Panc1 (cell line): ENCODE measurements at regions not wholly inside any gene's neighbourhood (a gene's known extent, or its start where the extent isn't known, plus 50 kb on each side); places are given as distances from the start of the nearest gene placed in this dataset.

ENCODE experiments used
- ATAC-seq: fragments of 200-7000 bp; cut with Tn5 transposase; 2 replicates; pipeline ENCODE4 v1.9.1; 2020; ENCODE audit warnings: mild to moderate bottlenecking, moderate library complexity
- BruUV-seq: library from RNA; stranded (reverse); fragments of 400-500 nt; replicated peaks from 2 replicates; lab custom pipeline; 2021; lab: Mats Ljungman, UMichigan
- CTCF ChIA-PET: fragments of 300-600 bp; sonication (Branson Sonifier 250); formaldehyde crosslinking; loops from one replicate; lab custom pipeline; 2022; ENCODE audit warnings: antibody characterized with exemption; lab: Charles Lee
- POLR2A ChIA-PET: fragments of 300-600 bp; sonication (Branson Sonifier 250); formaldehyde crosslinking; loops from one replicate; lab custom pipeline; 2022; ENCODE audit warnings: antibody characterized with exemption; lab: Charles Lee
- DNase-seq: peaks from one replicate; pipeline ENCODE4 v3.0.0-alpha.2; 2010; ENCODE audit warnings: low read depth, low spot score
- H3K27ac ChIP-seq: 2 replicates; pipeline ENCODE4 v1.5.1; 2011; ENCODE audit warnings: mild to moderate bottlenecking, low read length, inconsistent platforms
- H3K27me3 ChIP-seq: fragments of 200-500 bp; sonication (Bioruptor generic); 2 replicates; pipeline ENCODE4 v1.6.0; 2014; ENCODE audit warnings: low read length, inconsistent platforms; ENCODE audit not compliant: control insufficient read depth, insufficient read depth
- H3K36me3 ChIP-seq: fragments of 200-500 bp; sonication (Bioruptor generic); 2 replicates; pipeline ENCODE4 v1.5.1; 2014; ENCODE audit warnings: inconsistent platforms, mild to moderate bottlenecking, low read length, moderate library complexity; ENCODE audit not compliant: control insufficient read depth, insufficient read depth
- H3K4me1 ChIP-seq: 2 replicates; pipeline ENCODE4 v1.5.1; 2011; ENCODE audit warnings: inconsistent platforms, mild to moderate bottlenecking, low read length, moderate library complexity; ENCODE audit not compliant: control insufficient read depth, insufficient read depth
- H3K4me3 ChIP-seq, 2 experiments: 2 replicates each; pipeline ENCODE4 v1.5.1; 2011 to 2012; ENCODE audit warnings: low read depth in 2 of 2, low read length in 2 of 2, mild to moderate bottlenecking in 2 of 2, inconsistent platforms in 1 of 2, moderate library complexity in 1 of 2
- H3K9me3 ChIP-seq: fragments of 200-500 bp; sonication (Bioruptor generic); 2 replicates; pipeline ENCODE4 v1.5.1; 2014; ENCODE audit warnings: low read depth, mild to moderate bottlenecking, inconsistent platforms, low read length, moderate library complexity; ENCODE audit not compliant: control insufficient read depth, insufficient read depth
- POLR2AphosphoS5 ChIP-seq: IDR thresholded peaks from 2 replicates; pipeline ENCODE4 v1.6.1; 2012; ENCODE audit warnings: mild to moderate bottlenecking, low read depth, low read length, moderate library complexity
- SIN3A ChIP-seq: IDR thresholded peaks from 2 replicates; pipeline ENCODE4 v1.6.1; 2012; ENCODE audit warnings: low read depth, mild to moderate bottlenecking, low read length, moderate library complexity, borderline replicate concordance; ENCODE audit not compliant: insufficient read depth
- TCF7L2 ChIP-seq: IDR thresholded peaks from 2 replicates; pipeline ENCODE4 v1.6.1; 2011; ENCODE audit warnings: mild to moderate bottlenecking, low read depth, low read length, inconsistent platforms
- in situ Hi-C: cut with HindIII; loops from 2 replicates; pipeline ENCODE4 v1.10.0; 2016; ENCODE audit warnings: low sequenced_read_pairs, low pct_unique_long_range_greater_than_20kb
- intact Hi-C: fragments of 100-400 bp; cut with micrococcal nuclease; formaldehyde crosslinking; loops from one replicate; pipeline ENCODE4 v1.10.0; 2022; ENCODE audit not compliant: unreplicated experiment
- TF ChIP-seq, protein P1 (sequence below): fragments of 450-650 bp; IDR thresholded peaks from 2 replicates; pipeline ENCODE4 v1.5.1; 2017; ENCODE audit warnings: mild to moderate bottlenecking
- TF ChIP-seq, protein P2 (sequence below), 2 experiments: IDR thresholded peaks; 2 replicates each; pipeline ENCODE4 v1.6.1; 2011 to 2012; ENCODE audit warnings: low read depth in 2 of 2, control low read depth in 1 of 2, low read length in 1 of 2, mild to moderate bottlenecking in 1 of 2, moderate library complexity in 1 of 2; ENCODE audit not compliant: insufficient read depth in 1 of 2

- H3K36me3 ChIP-seq, result no peaks in the 10 kb centered on the region
- H3K27me3 ChIP-seq, result no peaks in the 10 kb centered on the region
- no peak overlapping the region for H3K4me3 ChIP-seq
- no peak overlapping the region for H3K27ac ChIP-seq
- intact Hi-C loops, result no loop called here
- in situ Hi-C loops, result no loop called here
- TF ChIP-seq SIN3A (no peak), TCF7L2 (no peak), POLR2AphosphoS5 (no peak)
- TF ChIP-seq, protein P1, sequence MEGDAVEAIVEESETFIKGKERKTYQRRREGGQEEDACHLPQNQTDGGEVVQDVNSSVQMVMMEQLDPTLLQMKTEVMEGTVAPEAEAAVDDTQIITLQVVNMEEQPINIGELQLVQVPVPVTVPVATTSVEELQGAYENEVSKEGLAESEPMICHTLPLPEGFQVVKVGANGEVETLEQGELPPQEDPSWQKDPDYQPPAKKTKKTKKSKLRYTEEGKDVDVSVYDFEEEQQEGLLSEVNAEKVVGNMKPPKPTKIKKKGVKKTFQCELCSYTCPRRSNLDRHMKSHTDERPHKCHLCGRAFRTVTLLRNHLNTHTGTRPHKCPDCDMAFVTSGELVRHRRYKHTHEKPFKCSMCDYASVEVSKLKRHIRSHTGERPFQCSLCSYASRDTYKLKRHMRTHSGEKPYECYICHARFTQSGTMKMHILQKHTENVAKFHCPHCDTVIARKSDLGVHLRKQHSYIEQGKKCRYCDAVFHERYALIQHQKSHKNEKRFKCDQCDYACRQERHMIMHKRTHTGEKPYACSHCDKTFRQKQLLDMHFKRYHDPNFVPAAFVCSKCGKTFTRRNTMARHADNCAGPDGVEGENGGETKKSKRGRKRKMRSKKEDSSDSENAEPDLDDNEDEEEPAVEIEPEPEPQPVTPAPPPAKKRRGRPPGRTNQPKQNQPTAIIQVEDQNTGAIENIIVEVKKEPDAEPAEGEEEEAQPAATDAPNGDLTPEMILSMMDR, result no peak
- TF ChIP-seq, protein P2, sequence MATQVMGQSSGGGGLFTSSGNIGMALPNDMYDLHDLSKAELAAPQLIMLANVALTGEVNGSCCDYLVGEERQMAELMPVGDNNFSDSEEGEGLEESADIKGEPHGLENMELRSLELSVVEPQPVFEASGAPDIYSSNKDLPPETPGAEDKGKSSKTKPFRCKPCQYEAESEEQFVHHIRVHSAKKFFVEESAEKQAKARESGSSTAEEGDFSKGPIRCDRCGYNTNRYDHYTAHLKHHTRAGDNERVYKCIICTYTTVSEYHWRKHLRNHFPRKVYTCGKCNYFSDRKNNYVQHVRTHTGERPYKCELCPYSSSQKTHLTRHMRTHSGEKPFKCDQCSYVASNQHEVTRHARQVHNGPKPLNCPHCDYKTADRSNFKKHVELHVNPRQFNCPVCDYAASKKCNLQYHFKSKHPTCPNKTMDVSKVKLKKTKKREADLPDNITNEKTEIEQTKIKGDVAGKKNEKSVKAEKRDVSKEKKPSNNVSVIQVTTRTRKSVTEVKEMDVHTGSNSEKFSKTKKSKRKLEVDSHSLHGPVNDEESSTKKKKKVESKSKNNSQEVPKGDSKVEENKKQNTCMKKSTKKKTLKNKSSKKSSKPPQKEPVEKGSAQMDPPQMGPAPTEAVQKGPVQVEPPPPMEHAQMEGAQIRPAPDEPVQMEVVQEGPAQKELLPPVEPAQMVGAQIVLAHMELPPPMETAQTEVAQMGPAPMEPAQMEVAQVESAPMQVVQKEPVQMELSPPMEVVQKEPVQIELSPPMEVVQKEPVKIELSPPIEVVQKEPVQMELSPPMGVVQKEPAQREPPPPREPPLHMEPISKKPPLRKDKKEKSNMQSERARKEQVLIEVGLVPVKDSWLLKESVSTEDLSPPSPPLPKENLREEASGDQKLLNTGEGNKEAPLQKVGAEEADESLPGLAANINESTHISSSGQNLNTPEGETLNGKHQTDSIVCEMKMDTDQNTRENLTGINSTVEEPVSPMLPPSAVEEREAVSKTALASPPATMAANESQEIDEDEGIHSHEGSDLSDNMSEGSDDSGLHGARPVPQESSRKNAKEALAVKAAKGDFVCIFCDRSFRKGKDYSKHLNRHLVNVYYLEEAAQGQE (IDR thresholded peaks at IDR 0.05; ENCODE audit: insufficient read depth in 1 of 2, low read depth in 2 of 2, low read length in 1 of 2), result no peak
- peaks cover 7% of the 10 kb centered on the region; the same call in 1 of the 2 replicates for H3K4me1 ChIP-seq
- POLR2A ChIA-PET, result no interaction called here
- no TSS peak for BruUV-seq
- no peaks in the 10 kb centered on the region for H3K9me3 ChIP-seq
- CTCF ChIA-PET, result no interaction called here
- no peak for ATAC-seq
- no peak for DNase-seq
Measured at GRCh38 chr14:61106959-61107641, 126.1 kb downstream of the SLC38A6 start.

GRCh38 chr14:61106271-61106958 is 125.4 kb downstream of the SLC38A6 start:
- in situ Hi-C loops, result no loop called here

More at GRCh38 chr14:61106271-61106958, 125.4 kb downstream of the SLC38A6 start:
- Histone ChIP-seq H3K27me3 (no peaks in the 10 kb centered on the region), H3K27ac (no peak overlapping the region), H3K4me3 (no peak overlapping the region), H3K36me3 (no peaks in the 10 kb centered on the region), H3K4me1 (peaks cover 7% of the 10 kb centered on the region; the same call in 1 of the 2 replicates), H3K9me3 (no peaks in the 10 kb centered on the region)
- ChIA-PET CTCF (no interaction called here), POLR2A (no interaction called here)
- DNase-seq (no peak), ATAC-seq (no peak)
- intact Hi-C loops, result no loop called here
- TF ChIP-seq SIN3A (no peak), TCF7L2 (no peak), POLR2AphosphoS5 (no peak)
- BruUV-seq, result no TSS peak
